Choroid plexus epithelial cell (primary cell): ENCODE measurements at regions not wholly inside any gene's neighbourhood (a gene's known extent, or its start where the extent isn't known, plus 50 kb on each side); places are given as distances from the start of the nearest gene placed in this dataset.

Experiments
- DNase-seq: peaks from one replicate; pipeline ENCODE4 v3.0.0-alpha.2; 2010; ENCODE audit warnings: low read depth
- H3K4me3 ChIP-seq: 2 replicates; pipeline ENCODE4 v1.5.1; 2011; ENCODE audit warnings: low read depth, mild to moderate bottlenecking, control low read depth, low read length, moderate library complexity
- CTCF ChIP-seq: conservative IDR thresholded peaks from 2 replicates; pipeline ENCODE4 v1.5.1; 2011; ENCODE audit warnings: low read depth, mild to moderate bottlenecking, control low read depth, inconsistent platforms, low read length, moderate library complexity

- no peak for TF ChIP-seq CTCF
- no peak for DNase-seq
- H3K4me3 ChIP-seq = no peak overlapping the region
These were observed 72.7 kb downstream of the MARCHF4 start for GRCh38 chr2:216299588-216299987.

GRCh38 chr2:216298719-216299495, 73.4 kb downstream of the MARCHF4 start:
- no peak overlapping the region for H3K4me3 ChIP-seq
- peak; percentile 67 for DNase-seq
- no peak for TF ChIP-seq CTCF

- no peak overlapping the region for H3K4me3 ChIP-seq
- DNase-seq = no peak
- no peak for TF ChIP-seq CTCF
These were observed 75.4 kb downstream of the MARCHF4 start for GRCh38 chr2:216296856-216297255.

GRCh38 chr2:216294305-216294704, 78.0 kb downstream of the MARCHF4 start:
- H3K4me3 ChIP-seq = no peak overlapping the region
- no peak for TF ChIP-seq CTCF
- DNase-seq = no peak

- TF ChIP-seq CTCF = no peak
- H3K4me3 ChIP-seq = no peak overlapping the region
- DNase-seq = no peak
These were observed 78.4 kb downstream of the MARCHF4 start for GRCh38 chr2:216293883-216294282.

GRCh38 chr2:216292886-216293301, 79.4 kb downstream of the MARCHF4 start:
- no peak for DNase-seq
- no peak overlapping the region for H3K4me3 ChIP-seq

More at GRCh38 chr2:216292886-216293301, 79.4 kb downstream of the MARCHF4 start:
- no peak for TF ChIP-seq CTCF
